HG03066 (cell line): ENCODE measurements at regions not wholly inside any gene's neighbourhood (a gene's known extent, or its start where the extent isn't known, plus 50 kb on each side); places are given as distances from the start of the nearest gene placed in this dataset.

Source experiments
- ATAC-seq: cut with Tn5 transposase; IDR thresholded peaks from one replicate; pipeline ENCODE4 v1.9.1; 2021; ENCODE audit warnings: low read depth; ENCODE audit not compliant: unreplicated experiment

DNA sequence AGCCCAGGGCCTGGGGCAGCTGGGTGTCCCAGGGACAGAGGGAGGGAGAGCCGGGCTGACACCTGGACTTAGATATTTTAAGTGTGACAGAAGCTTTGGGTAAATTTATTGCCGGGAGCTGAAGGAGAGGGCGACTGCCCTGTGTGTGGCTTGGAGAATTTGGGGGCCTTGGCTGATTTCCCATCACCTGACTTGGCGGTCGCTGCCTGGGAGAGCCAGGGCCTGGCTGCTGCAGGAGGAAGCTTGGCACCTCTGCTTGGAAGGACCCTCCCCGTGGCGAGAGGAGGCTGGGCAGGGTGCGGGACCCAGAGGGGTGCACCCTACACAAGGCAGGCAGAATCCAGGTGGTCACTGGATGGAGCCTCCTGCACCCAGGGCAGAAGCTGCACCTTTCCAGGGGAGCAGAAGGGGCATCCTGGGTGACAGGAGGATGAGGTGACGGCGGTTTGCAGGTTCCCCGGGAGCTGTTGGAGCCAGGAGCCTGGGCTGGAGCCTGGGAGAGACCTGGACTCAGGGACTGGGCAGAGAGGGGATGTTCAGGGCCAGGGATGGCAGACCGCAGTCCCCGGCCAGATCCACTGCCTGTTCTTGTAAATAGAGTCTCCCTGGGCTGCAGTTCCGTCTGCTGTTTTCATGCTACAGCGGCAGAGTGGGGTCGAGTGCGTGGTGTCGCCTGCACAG lies 72.0 kb downstream of the RGS12 start:
- ATAC-seq = no peak

DNA sequence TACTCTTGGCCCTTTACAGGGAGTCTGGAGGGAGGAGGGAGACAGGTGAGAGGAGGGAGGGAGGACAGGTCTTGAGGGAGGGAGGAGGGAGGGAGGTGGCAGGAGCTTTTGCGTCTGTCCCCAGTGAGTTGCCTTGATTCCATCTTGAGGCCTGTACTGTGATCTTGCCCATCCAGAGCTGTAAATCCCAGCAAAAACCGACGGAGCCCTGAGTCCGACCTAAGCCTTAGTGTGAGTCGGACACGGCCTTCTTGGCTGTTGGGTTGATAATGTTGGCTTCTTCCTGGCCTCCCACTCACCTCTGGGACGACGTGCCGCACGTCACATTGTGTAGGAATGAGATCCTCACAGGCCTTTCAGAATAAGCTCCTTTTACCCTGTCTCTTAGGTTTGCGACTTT lies 72.5 kb downstream of the RGS12 start:
- ATAC-seq = no peak

DNA sequence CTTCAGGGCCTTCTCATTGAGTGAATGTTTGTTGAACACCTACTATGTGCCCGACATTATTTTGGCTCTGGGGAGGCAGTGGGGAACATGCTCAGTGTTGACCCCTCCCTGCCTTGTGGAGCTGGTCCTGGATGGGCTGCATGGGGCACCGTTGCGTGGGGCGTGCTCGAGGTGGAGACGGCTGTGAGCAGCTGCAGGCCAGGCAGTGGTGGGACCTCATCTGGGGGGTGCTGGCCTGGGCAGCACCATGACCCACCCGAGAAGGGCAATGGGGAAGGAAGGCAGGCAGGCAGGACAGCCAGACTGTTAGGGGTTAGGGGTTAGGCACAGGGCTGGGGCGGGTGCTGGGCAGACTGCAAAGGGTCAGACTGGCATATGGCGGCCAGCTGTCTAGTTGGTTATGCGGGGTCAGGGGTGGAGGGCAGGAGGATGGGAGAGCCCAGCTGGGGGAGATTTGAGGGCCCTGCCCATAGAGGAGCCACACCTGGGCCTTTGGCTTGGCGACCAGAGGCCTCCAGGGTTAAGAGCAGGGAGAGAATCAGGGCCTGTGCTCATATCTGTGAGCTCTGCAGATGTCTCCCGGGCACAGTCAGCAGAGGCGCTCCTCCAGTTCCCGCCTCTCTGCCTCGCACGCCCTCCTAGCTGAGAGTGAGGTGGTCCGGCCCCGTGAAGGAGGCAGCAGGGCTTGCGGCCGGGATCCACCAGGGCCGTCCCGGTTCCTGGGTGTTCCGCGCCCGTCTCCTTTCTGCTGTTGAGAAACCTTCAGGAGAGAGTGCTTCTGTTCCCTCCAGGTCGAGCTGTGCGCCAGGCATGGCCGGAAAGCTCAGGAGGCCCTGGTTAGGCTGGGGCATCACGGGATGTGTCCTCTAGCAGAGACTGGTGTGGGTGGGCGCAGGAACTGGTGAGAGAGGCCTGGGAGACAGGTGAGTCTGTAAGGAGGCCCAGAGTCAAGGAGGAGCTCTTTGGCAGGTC lies 73.3 kb downstream of the RGS12 start:
- ATAC-seq = no peak

DNA sequence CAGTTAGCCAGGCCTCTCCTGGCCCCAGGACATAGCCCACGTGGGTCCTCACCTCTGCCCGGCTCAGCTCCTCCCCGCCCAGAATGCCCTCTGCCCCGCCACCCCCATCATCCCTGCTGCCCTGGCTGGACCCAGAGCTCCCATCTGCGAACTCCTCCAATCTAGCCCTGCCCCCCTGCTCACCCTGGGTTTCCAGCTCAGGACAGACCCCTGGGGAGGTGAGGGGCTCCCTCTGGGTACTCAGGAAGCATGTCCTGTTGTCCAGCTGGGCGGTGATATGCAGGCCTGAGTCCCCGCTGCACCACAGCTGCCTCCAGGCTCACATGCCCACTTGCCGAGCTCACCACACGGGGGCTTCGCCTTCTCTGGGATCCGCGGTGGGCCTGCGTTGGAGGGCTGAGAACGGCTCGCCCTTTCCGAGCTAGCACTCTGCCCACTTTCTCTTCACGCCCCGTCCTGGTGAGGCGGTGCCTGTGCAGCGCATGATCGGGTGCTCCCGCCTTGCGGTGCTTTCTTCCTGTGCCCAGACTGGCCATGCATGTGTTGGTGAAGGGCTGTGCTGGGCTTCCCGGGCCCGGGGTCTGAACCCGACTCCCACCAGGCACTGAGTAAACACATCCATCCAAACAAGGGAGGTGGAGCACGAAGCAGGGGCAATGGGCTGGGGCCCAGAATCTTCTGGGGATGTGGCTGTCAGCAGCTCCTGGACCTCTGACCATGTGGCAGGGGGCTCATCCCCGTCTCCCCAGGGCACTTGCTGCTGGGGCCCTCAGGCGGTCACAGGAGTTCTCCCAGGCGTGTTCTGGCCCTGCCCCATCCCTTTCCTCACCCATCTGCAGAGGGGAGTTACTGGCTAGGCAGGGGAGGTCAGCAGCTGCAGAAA lies 74.3 kb downstream of the RGS12 start:
- ATAC-seq = no peak

DNA sequence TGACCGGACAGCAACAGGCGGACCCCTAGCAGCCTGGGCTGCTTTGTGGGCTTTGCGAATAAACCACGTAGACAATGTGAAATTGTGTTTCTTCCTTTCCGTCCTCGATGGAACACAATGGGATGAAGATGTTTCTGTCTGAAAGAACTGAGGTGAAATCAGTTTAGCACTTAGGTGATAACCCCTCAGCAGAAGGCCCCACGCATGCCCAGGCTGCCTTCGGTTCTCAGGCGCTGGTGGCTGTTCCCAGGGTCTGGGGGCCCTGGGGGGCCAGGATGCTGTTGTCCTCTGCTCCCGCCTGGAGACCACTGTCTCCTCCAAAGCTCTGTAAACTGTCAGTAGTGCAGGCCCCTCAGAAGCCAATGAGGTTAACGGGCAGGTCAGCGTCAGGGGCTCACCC lies 73.9 kb upstream of the HGFAC start:
- no peak for ATAC-seq

DNA sequence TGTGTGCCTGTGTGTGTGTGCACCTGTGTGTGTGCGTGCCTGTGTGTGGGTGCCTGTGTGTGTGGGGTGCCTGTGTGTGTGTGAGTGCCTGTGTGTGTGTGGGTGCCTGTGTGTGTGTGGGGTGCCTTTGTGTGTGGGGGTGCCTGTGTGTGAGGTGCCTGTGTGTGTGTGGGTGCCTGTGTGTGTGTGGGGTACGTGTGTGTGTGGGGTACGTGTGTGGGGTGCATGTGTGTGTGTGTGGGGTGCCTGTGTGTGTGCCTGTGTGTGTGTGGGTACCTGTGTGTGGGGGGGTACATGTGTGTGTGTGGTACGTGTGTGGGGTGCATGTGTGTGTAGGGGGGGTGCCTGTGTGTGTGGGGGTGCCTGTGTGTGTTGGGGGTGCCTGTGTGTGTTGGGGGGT lies 73.4 kb upstream of the HGFAC start:
- ATAC-seq = no peak

DNA sequence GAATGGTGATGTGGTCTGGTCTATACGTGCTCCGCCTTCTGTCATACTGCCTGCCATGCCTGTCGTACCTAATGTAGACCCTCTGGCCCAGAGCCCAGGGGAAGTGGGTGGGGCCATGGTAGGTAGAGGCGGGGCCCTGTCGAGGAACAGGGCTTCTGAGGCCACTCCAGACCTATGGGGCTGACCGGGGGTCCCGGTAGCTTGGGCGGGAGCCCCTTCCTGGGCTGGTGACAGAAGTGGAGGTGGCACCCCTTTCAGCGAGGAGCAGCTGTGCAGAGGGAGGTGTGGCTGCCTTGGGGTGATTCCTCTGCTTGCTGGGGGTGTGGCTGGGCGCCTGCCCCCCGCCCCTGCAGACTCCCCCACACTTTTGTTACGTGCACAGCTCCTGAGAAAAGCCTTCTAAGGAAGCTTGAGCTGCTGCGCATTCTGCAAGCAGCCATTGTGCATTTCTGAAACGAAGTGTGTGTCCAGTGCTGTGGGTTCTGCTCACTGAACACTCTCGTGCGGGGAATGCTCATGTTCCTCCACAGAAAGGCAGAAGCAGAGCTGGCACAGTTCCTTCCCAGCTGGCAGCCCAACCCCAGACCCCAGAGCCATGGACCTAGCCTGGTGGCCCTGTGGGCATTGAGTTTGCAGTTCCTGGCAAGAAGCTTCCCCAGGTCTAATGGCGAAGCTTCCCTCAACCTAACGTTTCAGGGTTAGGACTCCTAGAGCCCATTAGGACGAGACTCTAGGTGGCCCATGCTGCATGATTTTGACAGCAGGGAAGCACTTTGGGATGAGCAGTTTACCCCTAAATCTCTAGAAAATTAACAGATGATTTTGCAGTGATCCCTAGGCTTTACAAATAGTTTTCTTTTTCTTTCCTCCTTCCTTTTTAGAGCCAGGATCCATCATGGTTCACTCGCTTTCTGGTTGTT lies 72.7 kb upstream of the HGFAC start:
- ATAC-seq = no peak

DNA sequence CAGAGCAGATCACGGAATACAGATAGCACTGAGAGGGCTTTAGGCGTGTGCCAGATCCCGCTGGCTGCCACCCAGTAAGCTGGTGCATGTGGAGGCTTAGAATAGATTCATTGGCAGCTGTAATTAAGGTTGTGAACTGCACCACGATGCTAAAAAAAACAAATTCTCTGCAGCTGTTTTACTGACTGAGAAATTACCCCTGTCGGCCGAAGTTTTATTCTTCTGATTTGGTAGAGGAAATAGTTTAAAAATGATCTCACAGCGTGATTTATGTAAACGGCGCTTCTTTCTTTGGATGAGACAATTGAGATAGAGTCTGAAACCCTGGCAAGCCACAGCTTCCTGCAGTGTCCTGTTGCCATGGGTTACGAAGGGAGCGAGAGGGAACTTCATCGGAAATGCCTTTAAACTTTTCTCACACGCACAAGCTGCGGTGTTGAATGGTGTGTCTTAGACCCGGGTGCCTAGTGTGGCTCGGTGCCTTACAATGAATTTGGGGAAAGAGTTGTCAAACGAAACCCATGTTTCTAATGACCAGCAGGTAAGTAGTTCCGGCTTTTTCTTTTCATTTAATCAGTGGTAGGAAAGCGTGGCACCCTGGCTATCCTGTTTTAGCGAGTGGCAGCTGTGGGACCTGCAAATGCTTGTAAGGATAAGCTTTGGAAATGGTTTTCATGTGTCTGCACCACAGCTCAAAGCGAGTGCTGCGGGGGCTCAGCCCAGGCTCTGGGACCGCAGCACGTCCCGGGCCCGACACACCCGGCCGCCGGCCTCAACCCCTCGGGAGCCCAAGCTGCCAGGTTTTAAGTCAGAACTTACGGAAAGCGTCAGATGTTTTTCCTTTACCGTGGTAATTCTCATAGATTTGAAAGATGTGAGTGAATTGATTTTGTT lies 71.7 kb upstream of the HGFAC start:
- no peak for ATAC-seq

DNA sequence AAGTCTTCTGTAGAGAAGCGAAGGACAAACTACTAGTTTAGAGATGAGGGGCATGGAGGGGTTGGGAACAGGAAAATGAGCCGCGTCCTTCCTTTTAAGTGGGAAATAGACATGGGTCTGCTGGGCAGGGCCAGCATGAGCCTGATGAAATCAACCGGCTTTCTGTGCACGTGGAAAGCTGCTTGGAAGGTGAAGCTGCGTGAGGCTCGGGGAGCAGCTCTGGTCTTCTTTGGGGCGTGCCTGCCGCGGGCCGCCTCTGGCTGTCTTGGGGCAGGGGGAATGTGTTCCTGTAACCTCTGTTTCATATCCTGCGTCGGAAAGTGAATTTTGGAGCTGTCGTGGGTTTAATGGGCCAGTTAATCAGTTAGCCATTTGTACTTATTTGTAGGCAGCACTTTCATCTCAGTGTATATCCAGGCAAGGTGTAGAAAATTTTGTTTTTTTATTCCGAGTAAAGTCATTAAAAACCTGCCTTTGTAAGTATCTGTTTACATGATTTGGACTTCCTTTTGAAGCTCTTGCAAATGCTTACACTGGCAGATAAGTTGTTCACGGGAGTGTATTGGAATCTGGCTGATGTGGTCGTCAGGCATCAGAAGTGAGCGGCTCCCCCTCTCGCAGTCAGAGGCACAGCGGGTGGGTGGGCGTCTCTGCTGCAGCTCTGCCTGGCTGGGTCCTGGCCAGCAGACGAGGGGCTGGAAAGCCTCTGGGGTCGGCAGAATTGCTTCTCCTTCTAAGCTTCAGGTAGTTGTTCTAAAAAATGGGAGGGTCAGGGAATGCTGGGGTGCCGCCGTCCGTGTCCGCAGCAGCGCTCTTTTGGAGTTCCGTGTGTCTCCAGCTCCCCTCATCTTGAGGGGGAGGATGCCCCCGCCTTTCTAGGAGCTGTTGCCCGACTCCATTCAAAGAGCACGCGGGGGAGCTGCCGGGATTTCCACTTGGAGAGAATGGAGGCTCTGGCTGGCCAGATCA lies 70.5 kb upstream of the HGFAC start:
- ATAC-seq = no peak

DNA sequence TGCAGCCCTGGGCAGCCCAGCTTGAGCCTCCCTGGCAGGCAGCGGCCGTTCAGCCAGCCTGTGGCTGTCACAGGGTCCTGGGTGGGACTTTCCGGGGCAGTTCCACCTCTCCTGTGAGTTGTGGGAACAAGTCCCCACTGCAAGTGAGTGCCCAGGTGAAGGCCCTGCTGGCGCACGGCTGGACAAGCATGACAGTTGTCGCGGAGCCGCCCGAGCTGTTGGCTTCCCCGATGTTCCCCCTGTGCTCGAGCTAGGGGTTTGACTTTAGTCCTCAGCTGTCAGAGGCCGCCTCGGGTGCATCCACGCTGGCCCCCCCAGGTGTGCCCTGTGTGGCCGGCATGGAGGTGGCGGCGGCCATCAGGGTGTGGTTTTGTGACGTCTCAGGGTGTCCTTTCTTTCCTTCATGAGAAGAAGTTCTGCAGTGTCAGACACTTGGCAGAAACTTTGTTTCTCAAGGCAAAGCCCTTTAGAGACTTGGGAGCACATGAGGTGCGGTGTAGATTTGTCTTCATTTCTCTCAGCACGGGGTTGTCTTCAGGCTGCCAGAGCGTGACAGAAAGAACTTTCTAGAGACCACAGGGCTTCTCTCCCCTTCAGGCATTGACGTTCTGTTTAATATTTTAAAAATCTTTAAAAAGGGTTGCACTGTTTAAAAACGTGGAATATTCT lies 69.4 kb upstream of the HGFAC start:
- ATAC-seq = no peak

DNA sequence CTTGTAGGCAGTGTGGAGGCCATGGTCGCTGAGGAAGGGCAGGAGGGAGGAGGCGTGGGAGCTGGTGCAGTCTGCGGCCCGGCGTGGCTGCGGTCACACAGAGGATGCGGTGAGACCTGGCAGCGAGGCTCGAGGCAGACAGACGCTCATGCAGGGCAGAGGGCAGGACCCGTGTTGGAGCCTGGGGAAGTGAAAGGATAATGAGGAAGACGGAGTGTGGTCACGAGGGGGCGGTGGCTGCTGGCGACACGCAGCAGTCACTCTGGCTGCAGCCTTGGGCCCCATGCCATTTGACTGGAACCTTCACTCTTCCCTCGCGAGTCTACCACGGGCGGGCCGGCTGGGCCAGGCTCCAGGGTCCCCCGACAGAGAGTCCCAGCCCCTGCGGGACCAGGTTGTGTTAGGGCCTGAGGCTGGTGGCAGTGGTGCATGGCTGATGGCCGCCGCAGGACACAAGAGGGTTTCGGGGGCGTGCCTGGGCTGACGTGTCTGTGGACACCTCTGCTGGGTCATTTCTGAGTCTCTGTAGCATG lies 68.8 kb upstream of the HGFAC start:
- ATAC-seq = no peak

DNA sequence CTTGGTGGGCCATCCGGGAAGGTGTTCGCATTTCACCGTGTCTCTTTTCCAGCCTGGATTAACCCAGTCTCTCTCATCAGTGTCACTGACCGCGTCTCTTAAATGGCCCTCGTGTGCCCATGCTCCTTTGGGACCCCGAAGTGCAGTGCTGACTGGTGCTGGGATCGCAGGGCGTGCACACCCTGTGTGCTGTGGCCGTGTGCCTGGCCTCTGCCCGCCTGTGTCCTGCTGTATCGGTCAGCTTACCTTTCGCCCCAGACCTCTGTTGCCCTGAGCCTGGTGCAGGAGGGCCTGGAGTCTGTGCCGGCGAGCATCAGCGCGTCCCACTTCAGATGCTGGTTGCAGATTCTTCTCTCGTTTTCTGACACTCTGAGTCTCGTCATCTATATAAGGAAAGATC lies 68.3 kb upstream of the HGFAC start:
- no peak for ATAC-seq

DNA sequence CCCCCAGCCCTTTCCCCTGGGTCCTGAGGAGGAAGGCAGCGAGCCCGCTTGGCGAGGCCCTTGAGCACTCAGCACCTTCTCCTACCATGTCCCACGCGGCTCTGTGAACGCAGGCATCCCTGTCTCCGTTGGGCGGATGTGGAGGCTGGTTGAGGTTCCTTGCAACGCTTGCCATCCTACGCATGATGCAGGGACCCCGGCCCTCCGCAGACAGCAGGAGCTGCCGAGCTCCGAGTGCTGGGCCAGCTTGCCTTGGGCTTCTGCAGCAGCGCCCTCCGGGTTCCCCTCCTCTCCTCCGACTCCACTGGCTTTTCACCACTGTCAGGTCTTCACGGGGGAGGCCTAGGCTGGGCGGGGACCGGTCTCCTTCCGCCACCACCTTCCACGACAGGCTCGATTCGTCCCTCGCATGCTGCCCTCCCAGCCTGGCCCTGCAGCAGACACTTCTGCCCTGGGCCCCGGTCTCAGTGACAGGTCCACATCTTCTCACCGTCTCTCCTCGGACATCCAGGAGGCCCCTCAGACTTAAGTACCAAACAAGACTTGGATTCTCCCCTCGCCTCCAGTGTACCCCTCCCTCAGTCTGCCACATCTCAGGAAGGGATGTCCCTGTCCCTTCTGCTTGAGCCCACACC lies 67.6 kb upstream of the HGFAC start:
- ATAC-seq = no peak

DNA sequence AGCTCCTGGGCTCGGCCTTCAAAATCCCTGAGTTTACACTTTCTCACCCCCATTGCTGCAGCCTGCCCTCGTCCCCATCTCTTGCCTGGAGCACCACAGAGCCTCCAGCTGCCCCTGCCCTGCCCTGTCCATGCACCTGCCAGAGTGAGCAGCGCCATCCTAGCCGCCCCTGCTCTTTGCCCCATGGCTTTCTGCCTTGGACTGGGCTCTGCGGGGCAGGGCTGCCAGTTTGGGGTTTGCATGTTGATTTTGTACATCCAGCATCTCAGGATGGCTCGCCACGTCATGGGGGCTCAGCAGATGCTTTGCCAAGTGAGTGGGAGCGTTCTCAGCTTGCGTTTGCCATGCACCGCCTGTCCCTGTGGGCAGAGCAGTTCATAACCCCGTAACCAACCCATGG lies 67.1 kb upstream of the HGFAC start:
- no peak for ATAC-seq

DNA sequence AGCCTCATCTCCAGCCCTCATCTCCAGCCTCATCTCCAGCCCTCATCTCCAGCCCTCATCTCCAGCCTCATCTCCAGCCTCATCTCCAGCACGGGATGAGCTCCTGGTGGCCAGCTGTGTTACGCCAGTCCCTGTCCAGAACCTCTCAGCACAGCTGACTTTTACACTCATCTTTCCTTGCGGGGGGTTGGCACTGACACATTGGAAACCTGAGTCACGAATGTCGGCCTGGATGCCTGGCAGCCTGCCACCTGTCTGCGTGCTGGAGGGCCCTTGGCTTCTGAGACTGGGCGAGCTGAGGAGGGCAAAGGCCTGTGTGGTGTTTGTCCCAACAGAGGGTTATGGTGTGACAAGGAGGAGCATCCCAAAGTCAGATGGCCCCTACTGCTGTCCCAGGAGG lies 66.1 kb upstream of the HGFAC start:
- no peak for ATAC-seq

DNA sequence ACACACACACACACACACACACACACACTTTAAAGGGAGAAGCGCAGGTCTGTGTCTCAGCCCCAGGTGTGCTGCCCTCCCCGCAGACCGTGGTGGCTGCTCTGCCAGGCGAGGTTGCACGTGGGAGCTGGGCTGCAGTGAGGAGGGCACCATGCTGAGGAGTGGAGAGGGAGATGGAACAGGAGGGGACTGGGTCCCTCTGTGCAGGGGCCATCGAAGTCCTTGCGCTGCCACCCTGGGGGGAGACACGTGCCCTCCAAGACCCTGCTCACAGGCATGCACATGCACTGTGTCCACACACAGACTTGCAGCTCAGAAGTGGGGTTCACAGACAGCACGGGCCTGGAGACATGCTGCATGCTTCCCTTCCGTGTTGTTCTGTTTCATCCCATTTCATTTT lies 65.5 kb upstream of the HGFAC start:
- ATAC-seq = no peak

DNA sequence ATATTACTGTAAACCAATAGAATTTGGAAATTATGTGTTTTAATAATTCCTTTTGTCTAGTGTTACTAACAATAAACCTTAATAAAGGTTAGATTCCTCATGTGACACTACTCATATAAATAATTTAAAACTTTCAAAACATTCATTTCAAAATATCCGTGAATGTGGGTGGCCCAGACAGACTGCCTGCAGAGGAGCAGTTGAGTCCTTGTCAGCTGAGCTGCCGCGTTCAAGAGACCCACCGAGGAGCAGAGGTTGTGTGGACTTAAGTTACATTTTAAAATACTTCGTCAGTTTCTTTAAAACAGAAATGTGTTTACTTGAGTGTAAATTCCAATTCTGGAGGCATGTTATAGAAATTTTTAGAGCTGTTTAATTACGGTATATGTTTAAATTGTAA lies 64.2 kb upstream of the HGFAC start:
- ATAC-seq = no peak
